ENCODE measurements at regions not wholly inside any gene's neighbourhood (a gene's known extent, or its start where the extent isn't known, plus 50 kb on each side); places are given as distances from the start of the nearest gene placed in this dataset.

GRCh38 chr6:163897669-163898068, 483.2 kb downstream of the QKI start:
- DNase-seq (ENCODE audit: low read depth in 4 of 4, low spot score in 1 of 4) = no peak

GRCh38 chr6:163897030-163897429, 482.5 kb downstream of the QKI start:
- no peak for DNase-seq (ENCODE audit: low read depth in 4 of 4, low spot score in 1 of 4)

GRCh38 chr6:163895162-163895561, 480.6 kb downstream of the QKI start:
- no peak for DNase-seq (ENCODE audit: low read depth in 4 of 4, low spot score in 1 of 4)

GRCh38 chr6:163893609-163894189, 479.2 kb downstream of the QKI start:
- DNase-seq (ENCODE audit: low read depth in 4 of 4, low spot score in 1 of 4) = no peak

- DNase-seq (ENCODE audit: low read depth in 4 of 4, low spot score in 1 of 4) = no peak
These were observed 478.5 kb downstream of the QKI start for GRCh38 chr6:163892824-163893561.

- DNase-seq (ENCODE audit: low read depth in 4 of 4, low spot score in 1 of 4) = no peak
These were observed 475.5 kb downstream of the QKI start for GRCh38 chr6:163889904-163890514.

- no peak for DNase-seq (ENCODE audit: low read depth in 4 of 4, low spot score in 1 of 4)
These were observed 473.7 kb downstream of the QKI start for GRCh38 chr6:163888030-163888819.

GRCh38 chr6:163886428-163886827, 471.9 kb downstream of the QKI start:
- no peak for DNase-seq (ENCODE audit: low read depth in 4 of 4, low spot score in 1 of 4)

- DNase-seq (ENCODE audit: low read depth in 4 of 4, low spot score in 1 of 4) = no peak
These were observed 469.5 kb downstream of the QKI start for GRCh38 chr6:163883984-163884383.

- DNase-seq (ENCODE audit: low read depth in 4 of 4, low spot score in 1 of 4) = no peak
These were observed 464.2 kb downstream of the QKI start for GRCh38 chr6:163878698-163879097.

GRCh38 chr6:163877877-163878639, 463.5 kb downstream of the QKI start:
- no peak for DNase-seq (ENCODE audit: low read depth in 4 of 4, low spot score in 1 of 4)

- DNase-seq (ENCODE audit: low read depth in 4 of 4, low spot score in 1 of 4) = no peak
These were observed 461.9 kb downstream of the QKI start for GRCh38 chr6:163876391-163876790.

GRCh38 chr6:163874784-163875183, 460.3 kb downstream of the QKI start:
- DNase-seq (ENCODE audit: low read depth in 4 of 4, low spot score in 1 of 4) = no peak

GRCh38 chr6:163872335-163872734, 457.8 kb downstream of the QKI start:
- no peak for DNase-seq (ENCODE audit: low read depth in 4 of 4, low spot score in 1 of 4)

- DNase-seq (ENCODE audit: low read depth in 4 of 4, low spot score in 1 of 4) = no peak
These were observed 457.1 kb downstream of the QKI start for GRCh38 chr6:163871616-163872015.

- DNase-seq (ENCODE audit: low read depth in 4 of 4, low spot score in 1 of 4) = no peak
These were observed 453.2 kb downstream of the QKI start for GRCh38 chr6:163867518-163868292.

GRCh38 chr6:163866192-163866591, 451.7 kb downstream of the QKI start:
- no peak for DNase-seq (ENCODE audit: low read depth in 4 of 4, low spot score in 1 of 4)

GRCh38 chr6:163863565-163863964, 449.0 kb downstream of the QKI start:
- no peak for DNase-seq (ENCODE audit: low read depth in 4 of 4, low spot score in 1 of 4)

GRCh38 chr6:163862701-163863100, 448.2 kb downstream of the QKI start:
- no peak for DNase-seq (ENCODE audit: low read depth in 4 of 4, low spot score in 1 of 4)

- no peak for DNase-seq (ENCODE audit: low read depth in 4 of 4, low spot score in 1 of 4)
These were observed 447.1 kb downstream of the QKI start for GRCh38 chr6:163861627-163862026.
